Panc1 (cell line): ENCODE measurements at regions not wholly inside any gene's neighbourhood (a gene's known extent, or its start where the extent isn't known, plus 50 kb on each side); places are given as distances from the start of the nearest gene placed in this dataset.

Source experiments
- ATAC-seq: fragments of 200-7000 bp; cut with Tn5 transposase; 2 replicates; pipeline ENCODE4 v1.9.1; 2020; ENCODE audit warnings: mild to moderate bottlenecking, moderate library complexity
- BruUV-seq: library from RNA; stranded (reverse); fragments of 400-500 nt; replicated peaks from 2 replicates; lab custom pipeline; 2021; lab: Mats Ljungman, UMichigan
- CTCF ChIA-PET: fragments of 300-600 bp; sonication (Branson Sonifier 250); formaldehyde crosslinking; loops from one replicate; lab custom pipeline; 2022; ENCODE audit warnings: antibody characterized with exemption; lab: Charles Lee
- POLR2A ChIA-PET: fragments of 300-600 bp; sonication (Branson Sonifier 250); formaldehyde crosslinking; loops from one replicate; lab custom pipeline; 2022; ENCODE audit warnings: antibody characterized with exemption; lab: Charles Lee
- DNase-seq: peaks from one replicate; pipeline ENCODE4 v3.0.0-alpha.2; 2010; ENCODE audit warnings: low read depth, low spot score
- H3K27ac ChIP-seq: 2 replicates; pipeline ENCODE4 v1.5.1; 2011; ENCODE audit warnings: mild to moderate bottlenecking, low read length, inconsistent platforms
- H3K27me3 ChIP-seq: fragments of 200-500 bp; sonication (Bioruptor generic); 2 replicates; pipeline ENCODE4 v1.6.0; 2014; ENCODE audit warnings: low read length, inconsistent platforms; ENCODE audit not compliant: control insufficient read depth, insufficient read depth
- H3K36me3 ChIP-seq: fragments of 200-500 bp; sonication (Bioruptor generic); 2 replicates; pipeline ENCODE4 v1.5.1; 2014; ENCODE audit warnings: inconsistent platforms, mild to moderate bottlenecking, low read length, moderate library complexity; ENCODE audit not compliant: control insufficient read depth, insufficient read depth
- H3K4me1 ChIP-seq: 2 replicates; pipeline ENCODE4 v1.5.1; 2011; ENCODE audit warnings: inconsistent platforms, mild to moderate bottlenecking, low read length, moderate library complexity; ENCODE audit not compliant: control insufficient read depth, insufficient read depth
- H3K4me3 ChIP-seq, 2 experiments: 2 replicates each; pipeline ENCODE4 v1.5.1; 2011 to 2012; ENCODE audit warnings: low read depth in 2 of 2, low read length in 2 of 2, mild to moderate bottlenecking in 2 of 2, inconsistent platforms in 1 of 2, moderate library complexity in 1 of 2
- H3K9me3 ChIP-seq: fragments of 200-500 bp; sonication (Bioruptor generic); 2 replicates; pipeline ENCODE4 v1.5.1; 2014; ENCODE audit warnings: low read depth, mild to moderate bottlenecking, inconsistent platforms, low read length, moderate library complexity; ENCODE audit not compliant: control insufficient read depth, insufficient read depth
- CTCF ChIP-seq: fragments of 450-650 bp; IDR thresholded peaks from 2 replicates; pipeline ENCODE4 v1.5.1; 2017; ENCODE audit warnings: mild to moderate bottlenecking
- POLR2AphosphoS5 ChIP-seq: IDR thresholded peaks from 2 replicates; pipeline ENCODE4 v1.6.1; 2012; ENCODE audit warnings: mild to moderate bottlenecking, low read depth, low read length, moderate library complexity
- REST ChIP-seq, 2 experiments: IDR thresholded peaks; 2 replicates each; pipeline ENCODE4 v1.6.1; 2011 to 2012; ENCODE audit warnings: low read depth in 2 of 2, control low read depth in 1 of 2, low read length in 1 of 2, mild to moderate bottlenecking in 1 of 2, moderate library complexity in 1 of 2; ENCODE audit not compliant: insufficient read depth in 1 of 2
- SIN3A ChIP-seq: IDR thresholded peaks from 2 replicates; pipeline ENCODE4 v1.6.1; 2012; ENCODE audit warnings: low read depth, mild to moderate bottlenecking, low read length, moderate library complexity, borderline replicate concordance; ENCODE audit not compliant: insufficient read depth
- TCF7L2 ChIP-seq: IDR thresholded peaks from 2 replicates; pipeline ENCODE4 v1.6.1; 2011; ENCODE audit warnings: mild to moderate bottlenecking, low read depth, low read length, inconsistent platforms
- in situ Hi-C: cut with HindIII; loops from 2 replicates; pipeline ENCODE4 v1.10.0; 2016; ENCODE audit warnings: low sequenced_read_pairs, low pct_unique_long_range_greater_than_20kb
- intact Hi-C: fragments of 100-400 bp; cut with micrococcal nuclease; formaldehyde crosslinking; loops from one replicate; pipeline ENCODE4 v1.10.0; 2022; ENCODE audit not compliant: unreplicated experiment

- Histone ChIP-seq H3K9me3 (no peaks in the 10 kb centered on the region; the same call in 1 of the 2 replicates), H3K4me1 (no peaks in the 10 kb centered on the region), H3K4me3 (no peak overlapping the region), H3K27ac (no peak overlapping the region), H3K27me3 (no peaks in the 10 kb centered on the region), H3K36me3 (no peaks in the 10 kb centered on the region)
- TF ChIP-seq CTCF (no peak), REST (IDR thresholded peaks at IDR 0.05; ENCODE audit: insufficient read depth in 1 of 2, low read depth in 2 of 2, low read length in 1 of 2) (no peak), POLR2AphosphoS5 (no peak), SIN3A (no peak), TCF7L2 (no peak)
- in situ Hi-C loops, result no loop called here
- ChIA-PET CTCF (no interaction called here), POLR2A (no interaction called here)
- no TSS peak for BruUV-seq
- DNase-seq (no peak), ATAC-seq (no peak)
- intact Hi-C loops, result no loop called here
These were observed 154.6 kb upstream of the AHI1 start for GRCh38 chr6:135651964-135652755.

- DNase-seq, result no peak
- no peak for ATAC-seq
- Histone ChIP-seq H3K9me3 (no peaks in the 10 kb centered on the region; the same call in 1 of the 2 replicates), H3K27ac (no peak overlapping the region), H3K4me3 (no peak overlapping the region), H3K36me3 (no peaks in the 10 kb centered on the region), H3K4me1 (no peaks in the 10 kb centered on the region), H3K27me3 (no peaks in the 10 kb centered on the region)
- in situ Hi-C loops (no loop called here), intact Hi-C loops (no loop called here)
- CTCF ChIA-PET, result no interaction called here
- POLR2A ChIA-PET, result no interaction called here
- BruUV-seq, result no TSS peak
- TF ChIP-seq REST (IDR thresholded peaks at IDR 0.05; ENCODE audit: insufficient read depth in 1 of 2, low read depth in 2 of 2, low read length in 1 of 2) (no peak), SIN3A (no peak), TCF7L2 (no peak), POLR2AphosphoS5 (no peak)
These were observed 157.5 kb upstream of the AHI1 start for GRCh38 chr6:135655055-135655454.
